ENCODE measurements at regions not wholly inside any gene's neighbourhood (a gene's known extent, or its start where the extent isn't known, plus 50 kb on each side); places are given as distances from the start of the nearest gene placed in this dataset.

DNA sequence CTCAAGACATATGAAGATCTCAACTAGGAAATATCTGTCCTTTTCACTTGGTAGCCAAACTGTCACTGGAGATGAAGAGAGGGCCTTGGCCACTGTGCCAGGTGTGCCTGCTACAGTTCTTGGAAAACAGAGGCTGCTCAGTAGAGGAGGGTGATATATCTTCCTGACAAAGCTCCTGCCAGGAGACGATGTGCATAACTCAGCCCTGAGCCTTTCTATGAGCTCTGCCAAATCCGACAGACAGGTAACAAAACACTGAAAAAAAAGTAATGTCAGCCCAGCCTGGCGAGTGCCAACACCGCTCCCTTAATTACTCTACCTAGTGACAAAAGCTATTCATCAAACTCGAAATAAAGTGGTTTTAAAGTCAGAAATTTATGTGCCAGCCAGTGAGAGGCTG lies 123.2 kb downstream of the MFSD1 start:
- Mint-ChIP-seq H3K27ac (no peak overlapping the region), H3K4me3 (no peak overlapping the region), H3K27me3 (peaks cover 16% of the 10 kb centered on the region), H3K36me3 (no peaks in the 10 kb centered on the region), H3K9me3 (no peaks in the 10 kb centered on the region), H3K4me1 (ENCODE audit: unreplicated experiment) (no peaks in the 10 kb centered on the region)
- TF ChIP-seq CTCF (conservative IDR thresholded peaks at IDR 0.05): no peak
- DNase-seq (ENCODE audit: extremely low spot score, unreplicated experiment): no peak

- Mint-ChIP-seq H3K9me3 (no peaks in the 10 kb centered on the region), H3K4me1 (ENCODE audit: unreplicated experiment) (no peaks in the 10 kb centered on the region), H3K4me3 (no peak overlapping the region), H3K36me3 (no peaks in the 10 kb centered on the region), H3K27ac (no peak overlapping the region), H3K27me3 (peaks cover 11% of the 10 kb centered on the region)
- no peak for DNase-seq (ENCODE audit: extremely low spot score, unreplicated experiment)
- TF ChIP-seq CTCF (conservative IDR thresholded peaks at IDR 0.05): no peak
Observed at GRCh38 chr3:158925828-158926494, 124.1 kb downstream of the MFSD1 start.

DNA sequence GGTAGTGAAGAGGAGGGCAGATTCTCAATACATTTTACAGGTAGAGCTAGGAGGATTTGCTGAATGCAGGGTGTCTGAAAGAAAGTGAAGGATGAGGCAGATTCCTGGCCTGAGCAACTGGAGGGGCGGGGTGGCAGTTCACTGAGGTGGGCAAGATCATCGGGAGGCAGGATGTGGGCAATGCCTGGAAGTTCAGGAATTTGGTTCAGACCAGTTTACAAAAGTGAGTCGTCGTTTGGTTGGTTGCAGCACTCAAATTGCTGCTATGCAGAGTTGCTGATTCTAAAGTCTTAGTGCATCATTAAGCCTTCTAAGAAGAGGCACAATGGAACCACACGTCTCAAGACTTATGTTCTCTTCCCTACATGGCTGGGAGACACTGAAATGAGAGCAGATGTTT lies 134.0 kb downstream of the MFSD1 start:
- H3K27me3 Mint-ChIP-seq: peaks cover 12% of the 10 kb centered on the region
- H3K4me1 Mint-ChIP-seq (ENCODE audit: unreplicated experiment): no peaks in the 10 kb centered on the region
- no peak overlapping the region for H3K4me3 Mint-ChIP-seq
- H3K36me3 Mint-ChIP-seq: peaks cover 3% of the 10 kb centered on the region
- no peak overlapping the region for H3K27ac Mint-ChIP-seq
- no peak for TF ChIP-seq CTCF (conservative IDR thresholded peaks at IDR 0.05)
- DNase-seq (ENCODE audit: extremely low spot score, unreplicated experiment): no peak
- no peaks in the 10 kb centered on the region for H3K9me3 Mint-ChIP-seq

DNA sequence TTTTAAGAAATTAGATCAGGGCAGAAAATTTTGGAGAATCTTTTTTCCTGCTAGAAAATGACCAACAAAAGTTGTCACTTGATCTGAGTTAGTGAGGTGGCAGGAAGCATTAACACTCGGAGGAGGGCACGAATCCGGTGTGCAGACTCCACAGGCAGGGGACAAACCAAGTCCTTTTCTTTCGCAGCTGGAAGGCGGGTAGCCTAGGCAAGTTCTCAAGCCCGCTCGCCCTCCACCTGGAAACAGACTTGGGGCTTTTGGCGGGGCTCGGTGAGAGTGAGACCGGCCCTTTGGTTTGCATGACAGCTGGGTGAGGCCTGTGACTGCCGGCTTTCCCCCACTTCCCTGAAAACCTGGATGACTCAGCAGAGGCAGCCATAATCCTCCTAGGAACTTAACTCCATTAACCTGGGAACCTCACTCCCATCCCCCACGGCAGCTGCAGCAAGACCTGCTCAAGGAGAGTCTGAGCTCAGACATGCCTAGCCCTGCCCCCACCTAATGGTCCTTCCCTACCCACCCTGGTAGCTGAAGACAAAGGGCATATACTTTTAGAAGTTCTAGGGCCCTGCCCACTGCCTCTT lies 134.8 kb downstream of the MFSD1 start:
- TF ChIP-seq CTCF (conservative IDR thresholded peaks at IDR 0.05): no peak
- Mint-ChIP-seq H3K4me3 (no peak overlapping the region), H3K4me1 (ENCODE audit: unreplicated experiment) (no peaks in the 10 kb centered on the region), H3K9me3 (no peaks in the 10 kb centered on the region), H3K27ac (no peak overlapping the region), H3K27me3 (peaks cover 12% of the 10 kb centered on the region), H3K36me3 (peaks cover 3% of the 10 kb centered on the region)
- no peak for DNase-seq (ENCODE audit: extremely low spot score, unreplicated experiment)

DNA sequence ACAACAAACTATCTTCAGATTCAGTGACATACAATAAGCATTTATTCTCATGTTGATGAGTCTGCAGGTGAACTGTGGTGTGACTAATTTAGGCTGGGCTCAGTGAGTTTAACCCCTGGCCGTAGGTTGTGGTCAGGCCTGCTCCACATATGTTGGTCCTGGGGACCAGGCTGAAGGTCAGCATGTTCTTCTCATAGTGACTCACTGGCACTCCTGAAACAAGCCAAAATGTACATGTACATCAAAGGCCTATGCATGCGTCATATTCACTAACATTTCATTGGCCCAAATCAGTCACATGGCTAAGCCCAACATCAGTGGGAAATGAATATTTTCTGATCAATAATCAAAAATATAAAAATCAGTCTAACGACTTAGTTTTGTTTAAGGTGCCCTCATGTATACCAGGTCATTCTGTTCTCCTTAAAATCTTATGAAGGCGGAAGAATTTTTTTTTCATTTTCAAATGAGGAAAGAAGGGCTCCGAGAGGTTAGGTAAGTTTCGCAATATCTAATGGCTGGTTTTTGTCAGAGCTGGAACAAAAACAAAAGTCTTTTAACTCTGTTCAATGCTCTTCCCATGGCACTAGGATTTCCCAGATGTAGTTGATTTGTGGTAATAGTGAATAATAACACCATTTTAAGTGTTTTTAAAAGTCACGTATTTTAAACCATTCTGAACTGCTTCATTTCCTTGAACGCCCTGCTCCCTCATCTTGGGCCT lies 148.5 kb downstream of the MFSD1 start:
- Mint-ChIP-seq H3K4me3 (no peak overlapping the region), H3K36me3 (no peaks in the 10 kb centered on the region), H3K27ac (no peak overlapping the region), H3K4me1 (ENCODE audit: unreplicated experiment) (no peaks in the 10 kb centered on the region), H3K27me3 (peaks cover 4% of the 10 kb centered on the region), H3K9me3 (no peaks in the 10 kb centered on the region)
- DNase-seq (ENCODE audit: extremely low spot score, unreplicated experiment): no peak
- no peak for TF ChIP-seq CTCF (conservative IDR thresholded peaks at IDR 0.05)
